CD1c-positive myeloid dendritic cell (primary cell): ENCODE measurements at regions not wholly inside any gene's neighbourhood (a gene's known extent, or its start where the extent isn't known, plus 50 kb on each side); places are given as distances from the start of the nearest gene placed in this dataset.

ENCODE experiments used
- DNase-seq: peaks from one replicate; pipeline ENCODE4 v3.0.0-alpha.2; 2016; ENCODE audit errors: extremely low spot score

DNA sequence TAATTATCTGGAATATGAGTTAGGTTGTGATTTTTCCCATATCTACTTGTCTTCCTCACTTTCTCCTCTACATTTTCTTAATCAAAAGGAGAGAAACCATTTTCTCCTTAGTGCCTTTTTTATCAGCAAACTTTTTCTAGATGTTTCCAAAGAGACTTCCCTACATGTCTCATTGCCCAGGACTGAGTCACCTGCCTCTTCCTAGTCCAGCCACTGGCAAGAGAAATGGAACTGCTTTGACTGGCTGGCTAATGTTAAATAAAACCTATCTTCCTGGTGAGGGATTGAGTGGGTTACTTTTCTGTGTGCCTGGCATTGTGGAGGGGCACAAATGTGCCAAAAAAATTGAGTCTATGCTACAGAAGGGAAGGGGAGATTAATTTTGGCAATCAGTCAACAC is 52.1 kb upstream of the CD5L start:
- DNase-seq, result no peak

DNA sequence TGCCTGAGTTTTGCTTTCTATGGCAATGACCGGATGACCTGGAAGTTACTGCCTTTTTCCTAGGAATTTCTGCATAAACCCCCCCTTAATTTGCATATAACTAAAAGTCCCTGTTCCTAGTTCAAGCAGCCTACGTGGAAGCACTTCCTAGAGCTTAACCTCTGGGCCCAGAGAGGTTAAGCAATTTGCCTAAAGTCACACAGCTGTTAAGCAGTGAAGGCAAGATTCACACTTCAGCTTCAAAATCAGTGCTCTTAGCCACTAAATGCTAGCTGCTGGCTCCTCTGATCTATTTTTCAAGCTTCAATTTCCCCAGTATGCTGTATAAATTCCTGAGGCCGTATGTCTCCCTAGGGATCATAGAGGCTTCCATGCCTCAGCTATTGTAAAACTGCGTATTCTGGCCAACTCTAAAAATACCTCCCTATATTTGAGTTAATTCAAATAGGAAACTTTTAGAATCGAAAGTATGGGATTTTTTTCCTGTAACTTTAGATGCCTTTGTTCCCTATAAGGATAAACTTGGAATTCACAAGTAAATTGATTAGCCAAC is 53.1 kb upstream of the CD5L start:
- no peak for DNase-seq

DNA sequence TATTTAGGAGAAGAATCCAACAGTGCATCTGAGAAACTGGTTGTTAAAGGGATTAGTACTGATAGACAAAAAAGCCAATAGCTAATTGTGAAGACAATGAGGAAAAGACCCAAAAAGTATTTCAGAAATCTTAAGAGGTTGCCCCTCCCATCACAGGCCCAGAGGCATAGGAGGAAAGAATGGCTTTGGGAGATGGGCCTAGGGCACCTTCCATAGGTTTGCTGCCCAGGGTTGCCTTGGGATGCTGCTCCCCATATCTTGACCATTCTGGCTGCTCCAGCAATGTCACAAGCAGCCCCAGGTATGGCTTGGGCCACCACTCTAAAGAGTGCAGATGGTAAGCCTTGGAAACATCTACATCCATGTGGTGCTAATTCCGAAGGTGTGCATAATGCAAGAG is 68.7 kb upstream of the CD5L start:
- no peak for DNase-seq

- DNase-seq, result no peak
Measured at GRCh38 chr1:157915859-157916258, 74.3 kb upstream of the CD5L start.

DNA sequence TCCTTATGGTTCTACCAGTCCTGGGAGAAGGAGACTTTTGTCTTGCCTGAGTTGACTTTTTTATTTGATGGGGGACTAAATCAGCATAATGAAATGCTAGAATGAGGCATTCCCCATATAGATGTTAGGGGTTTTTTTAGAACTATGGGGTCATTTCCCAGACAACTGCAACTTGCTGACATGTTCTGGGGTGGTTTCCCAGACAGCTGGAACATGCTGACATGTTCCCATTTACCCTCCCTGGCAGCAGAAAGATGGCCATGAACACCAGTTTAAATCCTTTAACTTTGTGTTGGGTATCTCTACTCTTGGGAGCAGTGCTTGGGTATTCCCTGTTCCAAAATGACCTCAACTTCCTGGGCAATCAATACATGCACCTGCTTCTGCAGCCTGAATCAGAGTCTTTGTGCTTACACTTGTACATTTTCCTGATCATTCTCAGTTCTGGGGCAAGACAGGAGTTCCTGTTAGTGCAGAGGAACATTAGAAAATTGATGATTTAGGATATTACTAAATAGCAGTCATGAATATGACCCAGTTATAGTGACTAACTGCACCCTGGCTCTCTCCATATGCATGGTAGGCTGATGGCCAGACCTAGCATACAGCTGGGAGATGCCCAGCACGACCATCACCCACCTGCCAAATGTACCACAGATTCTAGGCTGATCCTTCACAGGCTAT is 75.4 kb upstream of the CD5L start:
- no peak for DNase-seq

GRCh38 chr1:157920748-157921147 is 72.7 kb upstream of the KIRREL1 start:
- no peak for DNase-seq

GRCh38 chr1:157925419-157926166 is 67.9 kb upstream of the KIRREL1 start:
- DNase-seq, result no peak

DNA sequence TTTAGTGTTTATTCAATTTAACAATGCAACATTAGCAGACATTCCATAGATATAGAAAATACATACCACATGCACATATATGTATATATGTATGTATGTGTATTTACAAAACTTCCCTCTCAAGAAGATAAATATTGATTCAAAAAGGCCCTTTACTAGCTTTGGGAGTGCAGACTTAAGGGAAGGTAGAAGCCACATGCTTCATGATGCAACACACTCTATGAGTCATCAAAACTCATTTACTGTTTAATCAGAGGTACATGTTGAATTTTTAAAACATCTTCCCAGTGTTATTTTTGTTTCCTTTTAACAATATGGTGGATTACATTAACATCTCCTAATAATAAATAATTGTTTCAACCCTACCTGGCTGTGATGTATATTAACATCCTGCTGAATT is 61.4 kb upstream of the KIRREL1 start:
- DNase-seq, result peak; percentile 53

- DNase-seq, result peak; percentile 62
Measured at GRCh38 chr1:157937744-157938143, 55.7 kb upstream of the KIRREL1 start.

GRCh38 chr1:157941939-157942338 is 51.5 kb upstream of the KIRREL1 start:
- DNase-seq, result no peak
